Loucy (cell line): ENCODE measurements at regions not wholly inside any gene's neighbourhood (a gene's known extent, or its start where the extent isn't known, plus 50 kb on each side); places are given as distances from the start of the nearest gene placed in this dataset.

ENCODE experiments used
- H2AFZ ChIP-seq: fragments of 200-600 bp; sonication (generic); 2 replicates; pipeline ENCODE4 v1.6.0; 2016; ENCODE audit warnings: antibody characterized with exemption, mild to moderate bottlenecking, low read length, moderate library complexity
- H3F3A ChIP-seq: fragments of 200-600 bp; 2 replicates; pipeline ENCODE4 v1.6.0; 2016; ENCODE audit warnings: antibody characterized with exemption, low read depth, mild to moderate bottlenecking
- H3K27me3 ChIP-seq: fragments of 200-600 bp; sonication (generic); 2 replicates; pipeline ENCODE4 v1.6.1; 2014; ENCODE audit warnings: low read length, mild to moderate bottlenecking; ENCODE audit not compliant: insufficient read depth, poor library complexity, severe bottlenecking
- H3K36me3 ChIP-seq: fragments of 200-600 bp; sonication (generic); 2 replicates; pipeline ENCODE4 v1.6.1; 2016; ENCODE audit warnings: low read length; ENCODE audit not compliant: insufficient read depth
- H3K4me1 ChIP-seq: fragments of 200-600 bp; sonication (generic); 2 replicates; pipeline ENCODE4 v1.5.1; 2014; ENCODE audit warnings: low read length, mild to moderate bottlenecking; ENCODE audit not compliant: insufficient read depth, poor library complexity, severe bottlenecking
- H3K4me2 ChIP-seq: fragments of 200-600 bp; sonication (generic); 2 replicates; pipeline ENCODE4 v1.6.0; 2014; ENCODE audit warnings: antibody characterized with exemption, low read length, low read depth, mild to moderate bottlenecking; ENCODE audit not compliant: poor library complexity, severe bottlenecking
- H3K4me3 ChIP-seq: fragments of 200-600 bp; sonication (generic); 2 replicates; pipeline ENCODE4 v1.5.1; 2014; ENCODE audit warnings: low read length, mild to moderate bottlenecking, mixed read lengths; ENCODE audit not compliant: poor library complexity, severe bottlenecking
- H3K79me2 ChIP-seq: fragments of 200-600 bp; sonication (generic); 2 replicates; pipeline ENCODE4 v1.6.1; 2014; ENCODE audit warnings: low read length; ENCODE audit not compliant: insufficient read depth
- H3K9ac ChIP-seq: fragments of 200-600 bp; sonication (generic); 2 replicates; pipeline ENCODE4 v1.6.0; 2014; ENCODE audit warnings: mild to moderate bottlenecking, low read depth, low read length, moderate library complexity; ENCODE audit not compliant: poor library complexity, severe bottlenecking
- H3K9me2 ChIP-seq: fragments of 200-600 bp; sonication (generic); replicated peaks from 2 replicates; pipeline ENCODE4 v1.6.1; 2016; ENCODE audit warnings: low read depth, low read length, mixed read lengths
- H3K9me3 ChIP-seq: fragments of 200-600 bp; sonication (generic); 2 replicates; pipeline ENCODE4 v1.6.1; 2014; ENCODE audit warnings: mild to moderate bottlenecking, antibody characterized with exemption, low read length, low read depth; ENCODE audit not compliant: insufficient read depth
- H4K20me1 ChIP-seq: fragments of 200-600 bp; sonication (generic); 2 replicates; pipeline ENCODE4 v1.6.0; 2014; ENCODE audit warnings: antibody characterized with exemption, low read length, mild to moderate bottlenecking; ENCODE audit not compliant: insufficient read depth, poor library complexity, severe bottlenecking
- CTCF ChIP-seq: fragments of 200-600 bp; sonication (generic); conservative IDR thresholded peaks from 2 replicates; pipeline ENCODE4 v1.5.1; 2014; ENCODE audit warnings: mild to moderate bottlenecking, antibody characterized with exemption, low read length
- EZH2phosphoT487 ChIP-seq: fragments of 200-600 bp; IDR thresholded peaks from 2 replicates; pipeline ENCODE4 v1.6.1; 2018; ENCODE audit warnings: antibody characterized with exemption, mild to moderate bottlenecking, moderate library complexity, borderline replicate concordance

GRCh38 chr13:95362666-95363065 lies 61.4 kb upstream of the ABCC4 start:
- Histone ChIP-seq H4K20me1 (no peaks in the 10 kb centered on the region), H3F3A (no peaks in the 10 kb centered on the region), H2AFZ (no peak overlapping the region), H3K9me2 (no peaks in the 10 kb centered on the region), H3K36me3 (no peaks in the 10 kb centered on the region), H3K4me3 (no peak overlapping the region), H3K9ac (no peak overlapping the region), H3K4me1 (no peaks in the 10 kb centered on the region), H3K79me2 (no peaks in the 10 kb centered on the region), H3K9me3 (no peaks in the 10 kb centered on the region; the same call in 1 of the 2 replicates), H3K4me2 (no peak overlapping the region), H3K27me3 (no peaks in the 10 kb centered on the region)
- no peak for TF ChIP-seq EZH2phosphoT487

- TF ChIP-seq EZH2phosphoT487 = no peak
- TF ChIP-seq CTCF = no peak
- Histone ChIP-seq H3K36me3 (no peaks in the 10 kb centered on the region), H3K79me2 (no peaks in the 10 kb centered on the region), H3K27me3 (no peaks in the 10 kb centered on the region), H4K20me1 (no peaks in the 10 kb centered on the region), H3K9me2 (no peaks in the 10 kb centered on the region), H3K4me1 (no peaks in the 10 kb centered on the region), H3K4me2 (no peak overlapping the region), H2AFZ (no peak overlapping the region), H3K9ac (no peak overlapping the region), H3K4me3 (no peak overlapping the region), H3K9me3 (no peaks in the 10 kb centered on the region; the same call in 1 of the 2 replicates), H3F3A (no peaks in the 10 kb centered on the region)
Measured at GRCh38 chr13:95367309-95367843, 66.1 kb upstream of the ABCC4 start.

- Histone ChIP-seq H3K4me3 (no peak overlapping the region), H3K4me2 (no peak overlapping the region), H3K27me3 (no peaks in the 10 kb centered on the region), H3K36me3 (no peaks in the 10 kb centered on the region), H3K9me2 (no peaks in the 10 kb centered on the region), H4K20me1 (no peaks in the 10 kb centered on the region), H3K9ac (no peak overlapping the region), H3K4me1 (no peaks in the 10 kb centered on the region), H2AFZ (no peak overlapping the region), H3F3A (no peaks in the 10 kb centered on the region), H3K9me3 (no peaks in the 10 kb centered on the region), H3K79me2 (no peaks in the 10 kb centered on the region)
- no peak for TF ChIP-seq CTCF
- no peak for TF ChIP-seq EZH2phosphoT487
Measured at GRCh38 chr13:95368998-95369397, 67.7 kb upstream of the ABCC4 start.

- no peaks in the 10 kb centered on the region for H3K36me3 ChIP-seq
- H2AFZ ChIP-seq = no peak overlapping the region
- no peaks in the 10 kb centered on the region for H3K27me3 ChIP-seq
- H3K4me1 ChIP-seq = no peaks in the 10 kb centered on the region
- no peaks in the 10 kb centered on the region for H3K9me2 ChIP-seq
- H3K4me2 ChIP-seq = no peak overlapping the region
- no peak overlapping the region for H3K4me3 ChIP-seq
- H3K79me2 ChIP-seq = no peaks in the 10 kb centered on the region
- TF ChIP-seq EZH2phosphoT487 = no peak
- no peak for TF ChIP-seq CTCF
- H4K20me1 ChIP-seq = no peaks in the 10 kb centered on the region
- no peaks in the 10 kb centered on the region for H3F3A ChIP-seq
- H3K9me3 ChIP-seq = no peaks in the 10 kb centered on the region
- no peak overlapping the region for H3K9ac ChIP-seq
Measured at GRCh38 chr13:95375706-95376105, 74.5 kb upstream of the ABCC4 start.
